Gastrocnemius medialis (tissue), 4 donors: ENCODE measurements at regions not wholly inside any gene's neighbourhood (a gene's known extent, or its start where the extent isn't known, plus 50 kb on each side); places are given as distances from the start of the nearest gene placed in this dataset.

ENCODE experiments used
- ATAC-seq, 2 donors: fragments of 150-250 bp; one replicate each; pipeline ENCODE4 v1.9.1; 2016
- DNase-seq, 2 donors: peaks; one replicate each; pipeline ENCODE4 v3.0.0-alpha.2; 2019
- H3K27ac ChIP-seq, 4 donors: fragments of 200-600 bp; sonication (generic); 1 replicate in 1 of 4; 2 replicates in 3 of 4; pipeline ENCODE4 v1.5.1; 2016 to 2018; ENCODE audit warnings: mild to moderate bottlenecking in 2 of 4, moderate library complexity in 1 of 4
- H3K27me3 ChIP-seq, 3 donors: fragments of 200-600 bp; sonication (generic) in 2 of 3; 1 replicate in 1 of 3; 2 replicates in 2 of 3; pipeline versions ENCODE4 v1.5.1 to v1.6.0; 2016 to 2019; ENCODE audit warnings: mild to moderate bottlenecking in 1 of 3, moderate library complexity in 1 of 3
- H3K36me3 ChIP-seq, 2 donors: fragments of 200-600 bp; sonication (generic) in 1 of 2; one replicate each; pipeline ENCODE4 v1.5.1; 2017 to 2018
- H3K4me1 ChIP-seq, 2 donors: fragments of 200-600 bp; sonication (generic) in 1 of 2; one replicate each; pipeline ENCODE4 v1.5.1; 2016 to 2017; ENCODE audit warnings: mild to moderate bottlenecking in 2 of 2
- H3K4me3 ChIP-seq, 4 donors: fragments of 200-600 bp; sonication (generic) in 3 of 4; 1 replicate in 1 of 4; 2 replicates in 3 of 4; pipeline ENCODE4 v1.5.1; 2016 to 2019; ENCODE audit warnings: mild to moderate bottlenecking in 2 of 4
- H3K9me3 ChIP-seq, 3 donors: fragments of 200-600 bp; sonication (generic) in 2 of 3; 1 replicate in 1 of 3; 2 replicates in 2 of 3; pipeline ENCODE4 v1.5.1; 2016 to 2019
- CTCF ChIP-seq, 5 experiments: fragments of 450-650 bp in 3 of 5; fragments of 200-600 bp in 2 of 5; sonication (generic) in 2 of 5; IDR thresholded peaks in 4 of 5; conservative IDR thresholded peaks in 1 of 5; 1 replicate in 4 of 5; 2 replicates in 1 of 5; pipeline ENCODE4 v1.5.1; 2016 to 2019; ENCODE audit warnings: antibody characterized with exemption in 5 of 5, mild to moderate bottlenecking in 3 of 5, moderate library complexity in 3 of 5
- POLR2A ChIP-seq, 2 donors: fragments of 450-650 bp; IDR thresholded peaks; one replicate each; pipeline ENCODE4 v1.6.1; 2017; ENCODE audit warnings: antibody characterized with exemption in 2 of 2, mild to moderate bottlenecking in 2 of 2, moderate library complexity in 2 of 2
- in situ Hi-C, 4 donors: fragments of 200-750 bp; cut with MboI; loops; one replicate each; pipeline versions ENCODE4 v1.15.0 to v1.8.0; 2017; ENCODE audit warnings: low sequenced_read_pairs in 4 of 4
- intact Hi-C: fragments of 100-400 bp; cut with DNase I; formaldehyde crosslinking; loops from one replicate; pipeline ENCODE4 v1.15.1; 2023; ENCODE audit warnings: low total_unique reads

GRCh38 chr2:182638667-182639066 lies 77.4 kb upstream of the DNAJC10 start:
- DNase-seq (no peak), ATAC-seq (no peak)
- Histone ChIP-seq H3K4me3 (no peak overlapping the region), H3K27ac (no peak overlapping the region), H3K4me1 (no peaks in the 10 kb centered on the region), H3K9me3 (no peaks in the 10 kb centered on the region), H3K27me3 (no peaks in the 10 kb centered on the region), H3K36me3 (no peaks in the 10 kb centered on the region)
- intact Hi-C loops, result no loop called here
- TF ChIP-seq POLR2A (IDR thresholded peaks at IDR 0.05) (no peak), CTCF (IDR thresholded peaks at IDR 0.05 in 4 of 5, conservative IDR thresholded peaks at IDR 0.05 in 1 of 5) (no peak)
- in situ Hi-C loops, result loop anchor here in 1 of 4 donors (10.0 kb wide), 1 partner anchor 454 kb away; no protein-coding TSS in a partner anchor

- no peak overlapping the region for H3K4me3 ChIP-seq
- no peaks in the 10 kb centered on the region for H3K36me3 ChIP-seq
- no peaks in the 10 kb centered on the region for H3K9me3 ChIP-seq
- ATAC-seq, result no peak
- DNase-seq, result no peak
- H3K27ac ChIP-seq, result no peak overlapping the region
- no peaks in the 10 kb centered on the region for H3K4me1 ChIP-seq
- in situ Hi-C loops, result loop anchor here in 1 of 4 donors (10.0 kb wide), 1 partner anchor 455 kb away; no protein-coding TSS in a partner anchor
- H3K27me3 ChIP-seq, result no peaks in the 10 kb centered on the region
- TF ChIP-seq POLR2A (IDR thresholded peaks at IDR 0.05) (no peak), CTCF (IDR thresholded peaks at IDR 0.05 in 4 of 5, conservative IDR thresholded peaks at IDR 0.05 in 1 of 5) (no peak)
- intact Hi-C loops, result no loop called here
Observed at GRCh38 chr2:182639971-182640370, 76.1 kb upstream of the DNAJC10 start.

- peak in 1 of 2 donors; percentile 29 for DNase-seq
- TF ChIP-seq CTCF (IDR thresholded peaks at IDR 0.05 in 4 of 5, conservative IDR thresholded peaks at IDR 0.05 in 1 of 5) (no peak), POLR2A (IDR thresholded peaks at IDR 0.05) (no peak)
- in situ Hi-C loops, result no loop called here
Observed at GRCh38 chr2:182642328-182642727, 73.7 kb upstream of the DNAJC10 start.

GRCh38 chr2:182646763-182647498 lies 69.1 kb upstream of the DNAJC10 start:
- H3K4me1 ChIP-seq, result no peaks in the 10 kb centered on the region
- TF ChIP-seq POLR2A (IDR thresholded peaks at IDR 0.05) (no peak), CTCF (IDR thresholded peaks at IDR 0.05 in 4 of 5, conservative IDR thresholded peaks at IDR 0.05 in 1 of 5) (no peak)
- ATAC-seq, result no peak
- H3K27me3 ChIP-seq, result no peaks in the 10 kb centered on the region
- no peaks in the 10 kb centered on the region for H3K9me3 ChIP-seq
- DNase-seq, result no peak
- no peak overlapping the region for H3K27ac ChIP-seq
- intact Hi-C loops, result no loop called here
- in situ Hi-C loops, result no loop called here
- H3K36me3 ChIP-seq, result no peaks in the 10 kb centered on the region
- H3K4me3 ChIP-seq, result no peak overlapping the region

More at GRCh38 chr2:182642328-182642727, 73.7 kb upstream of the DNAJC10 start:
- intact Hi-C loops, result no loop called here
- Histone ChIP-seq H3K27me3 (no peaks in the 10 kb centered on the region), H3K4me3 (no peak overlapping the region), H3K27ac (no peak overlapping the region), H3K36me3 (no peaks in the 10 kb centered on the region), H3K4me1 (no peaks in the 10 kb centered on the region), H3K9me3 (no peaks in the 10 kb centered on the region)
- ATAC-seq, result no peak

GRCh38 chr2:182647499-182647787 lies 68.6 kb upstream of the DNAJC10 start:
- H3K36me3 ChIP-seq, result no peaks in the 10 kb centered on the region
- in situ Hi-C loops, result no loop called here

More at GRCh38 chr2:182647499-182647787, 68.6 kb upstream of the DNAJC10 start:
- DNase-seq (no peak), ATAC-seq (no peak)
- Histone ChIP-seq H3K4me3 (no peak overlapping the region), H3K9me3 (no peaks in the 10 kb centered on the region), H3K27me3 (no peaks in the 10 kb centered on the region), H3K4me1 (no peaks in the 10 kb centered on the region), H3K27ac (no peak overlapping the region)
- intact Hi-C loops, result no loop called here
- no peak for TF ChIP-seq POLR2A (IDR thresholded peaks at IDR 0.05)
- TF ChIP-seq CTCF (IDR thresholded peaks at IDR 0.05 in 4 of 5, conservative IDR thresholded peaks at IDR 0.05 in 1 of 5), result no peak
